Vagina (tissue), 2 donors: ENCODE measurements at regions not wholly inside any gene's neighbourhood (a gene's known extent, or its start where the extent isn't known, plus 50 kb on each side); places are given as distances from the start of the nearest gene placed in this dataset.

ENCODE experiments used
- CTCF ChIP-seq, 3 experiments: fragments of 450-650 bp in 2 of 3; fragments of 200-600 bp in 1 of 3; sonication (generic) in 1 of 3; IDR thresholded peaks; one replicate each; pipeline ENCODE4 v1.5.1; 2017 to 2019; ENCODE audit warnings: antibody characterized with exemption in 3 of 3, mild to moderate bottlenecking in 2 of 3, moderate library complexity in 2 of 3
- POLR2A ChIP-seq, 2 donors: fragments of 450-650 bp; IDR thresholded peaks; one replicate each; pipeline ENCODE4 v1.6.1; 2017; ENCODE audit warnings: antibody characterized with exemption in 2 of 2, mild to moderate bottlenecking in 2 of 2, moderate library complexity in 2 of 2

- no peak for TF ChIP-seq CTCF (IDR thresholded peaks at IDR 0.05)
- TF ChIP-seq POLR2A (IDR thresholded peaks at IDR 0.05) = no peak
Measured at GRCh38 chr3:124630960-124631359, 99.3 kb upstream of the UMPS start.
